Neural progenitor cell (in vitro differentiated cells): ENCODE measurements at regions not wholly inside any gene's neighbourhood (a gene's known extent, or its start where the extent isn't known, plus 50 kb on each side); places are given as distances from the start of the nearest gene placed in this dataset.

ENCODE experiments used
- DNase-seq: peaks from one replicate; pipeline ENCODE4 v3.0.0-alpha.2; 2016; ENCODE audit warnings: low spot score
- H2AFZ ChIP-seq: fragments of 200-600 bp; sonication (generic); replicated peaks from 2 replicates; pipeline ENCODE4 v1.6.1; 2016; ENCODE audit warnings: antibody characterized with exemption
- H3F3A ChIP-seq: fragments of 200-600 bp; sonication (generic); 2 replicates; pipeline ENCODE4 v1.6.1; 2016; ENCODE audit warnings: antibody characterized with exemption, low read depth
- H3K27ac ChIP-seq: fragments of 200-600 bp; sonication (generic); 2 replicates; pipeline ENCODE4 v1.5.1; 2016; ENCODE audit warnings: mild to moderate bottlenecking
- H3K27me3 ChIP-seq: fragments of 200-600 bp; sonication (generic); 2 replicates; pipeline ENCODE4 v1.6.1; 2016; ENCODE audit warnings: mild to moderate bottlenecking, moderate library complexity
- H3K36me3 ChIP-seq: fragments of 200-600 bp; sonication (generic); 2 replicates; pipeline ENCODE4 v1.5.1; 2016
- H3K4me1 ChIP-seq: fragments of 200-600 bp; sonication (generic); 2 replicates; pipeline ENCODE4 v1.6.1; 2016; ENCODE audit warnings: mixed run types
- H3K4me2 ChIP-seq: fragments of 200-600 bp; sonication (generic); 2 replicates; pipeline ENCODE4 v1.6.1; 2016
- H3K4me3 ChIP-seq: fragments of 200-600 bp; sonication (generic); 2 replicates; pipeline ENCODE4 v1.5.1; 2016
- H3K79me2 ChIP-seq: fragments of 200-600 bp; sonication (generic); 2 replicates; pipeline ENCODE4 v1.6.1; 2016; ENCODE audit warnings: low read depth
- H3K9ac ChIP-seq: fragments of 200-600 bp; sonication (generic); 2 replicates; pipeline ENCODE4 v1.6.1; 2016
- H3K9me3 ChIP-seq: fragments of 200-600 bp; sonication (generic); 2 replicates; pipeline ENCODE4 v1.5.1; 2016; ENCODE audit warnings: low read depth
- H4K20me1 ChIP-seq: fragments of 200-600 bp; sonication (generic); 2 replicates; pipeline ENCODE4 v1.6.1; 2016; ENCODE audit warnings: low read depth
- H3K27ac Mint-ChIP-seq: 3 replicates; pipeline ENCODE4 v1.8.0; 2021; ENCODE audit warnings: mixed read lengths
- H3K27me3 Mint-ChIP-seq: 2 replicates; pipeline ENCODE4 v1.8.0; 2022; ENCODE audit warnings: low read depth, mild to moderate bottlenecking, inconsistent platforms, moderate library complexity, mixed read lengths; ENCODE audit not compliant: insufficient read depth
- H3K36me3 Mint-ChIP-seq: 3 replicates; pipeline ENCODE4 v1.8.0; 2021; ENCODE audit warnings: mixed read lengths
- H3K4me1 Mint-ChIP-seq: 3 replicates; pipeline ENCODE4 v1.8.0; 2021; ENCODE audit warnings: mixed read lengths
- H3K4me3 Mint-ChIP-seq: 3 replicates; pipeline ENCODE4 v1.8.0; 2021; ENCODE audit warnings: mild to moderate bottlenecking, moderate library complexity, mixed read lengths
- H3K9me3 Mint-ChIP-seq: 3 replicates; pipeline ENCODE4 v1.8.0; 2020; ENCODE audit warnings: mixed read lengths
- EZH2 ChIP-seq: fragments of 200-600 bp; sonication (generic); IDR thresholded peaks from 2 replicates; pipeline ENCODE4 v1.6.1; 2017; ENCODE audit warnings: antibody characterized with exemption, mild to moderate bottlenecking, moderate library complexity
- EZH2phosphoT487 ChIP-seq: fragments of 200-600 bp; sonication (generic); IDR thresholded peaks from 2 replicates; pipeline ENCODE4 v1.6.1; 2017; ENCODE audit warnings: antibody characterized with exemption
- TF ChIP-seq, protein P1 (sequence below): fragments of 200-600 bp; sonication (generic); IDR thresholded peaks from 2 replicates; pipeline ENCODE4 v1.5.1; 2017; ENCODE audit warnings: antibody characterized with exemption, mild to moderate bottlenecking

DNA sequence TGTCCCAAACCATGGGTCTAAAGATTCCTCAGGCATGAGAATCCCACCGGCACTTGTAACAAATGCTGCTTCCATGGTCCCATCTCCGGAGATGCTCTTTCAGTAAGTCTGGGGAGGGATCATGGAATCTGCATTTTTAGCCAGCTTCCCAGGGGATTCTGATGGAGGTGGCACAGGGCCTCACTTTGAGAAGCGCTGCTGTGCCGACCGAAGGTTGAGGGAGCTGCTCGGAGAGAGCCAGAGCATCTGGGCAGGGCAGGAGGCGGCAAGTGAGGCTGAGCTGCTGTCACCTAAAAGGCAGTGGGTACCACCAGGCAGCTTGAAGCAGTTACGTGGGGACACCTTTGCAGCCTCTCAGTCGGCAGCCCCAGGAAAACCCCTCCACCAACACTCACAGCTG, 100.2 kb upstream of the CDYL start:
- H2AFZ ChIP-seq = no peak overlapping the region
- H3K4me3 Mint-ChIP-seq = no peak overlapping the region

DNA sequence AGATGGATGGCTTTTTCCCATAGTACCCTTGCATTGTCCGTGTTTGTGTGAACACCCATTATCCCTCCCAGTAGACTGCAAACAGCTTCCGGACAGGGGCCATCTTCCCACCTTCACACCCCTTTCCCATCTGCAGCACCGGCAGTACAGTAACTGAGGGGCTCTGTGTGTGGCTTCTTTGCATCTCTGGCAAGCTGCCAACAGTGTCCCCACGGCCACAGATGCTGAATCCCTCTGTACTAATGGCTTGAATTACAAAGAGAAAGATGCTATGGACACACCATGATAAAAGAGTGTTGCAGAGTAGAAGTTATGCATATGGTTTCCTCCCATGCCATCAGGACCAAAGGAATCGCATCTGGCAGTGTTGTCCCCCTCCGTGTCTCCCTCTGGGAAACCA, 101.1 kb upstream of the CDYL start:
- no peaks in the 10 kb centered on the region for H4K20me1 ChIP-seq
- H3K27ac Mint-ChIP-seq = no peak overlapping the region
- no peak overlapping the region for H3K4me3 Mint-ChIP-seq
- H3K9me3 ChIP-seq = no peaks in the 10 kb centered on the region
- H3K79me2 ChIP-seq = no peaks in the 10 kb centered on the region
- H3K4me3 ChIP-seq = no peak overlapping the region
- no peaks in the 10 kb centered on the region for H3K36me3 Mint-ChIP-seq
- H3K4me1 Mint-ChIP-seq = no peaks in the 10 kb centered on the region
- H3K27me3 Mint-ChIP-seq = peaks cover 8% of the 10 kb centered on the region
- H2AFZ ChIP-seq = no peak overlapping the region
- H3K9ac ChIP-seq = no peak overlapping the region
- no peaks in the 10 kb centered on the region for H3K36me3 ChIP-seq
- TF ChIP-seq EZH2phosphoT487 (no peak), EZH2 (no peak)
- TF ChIP-seq, protein P1, sequence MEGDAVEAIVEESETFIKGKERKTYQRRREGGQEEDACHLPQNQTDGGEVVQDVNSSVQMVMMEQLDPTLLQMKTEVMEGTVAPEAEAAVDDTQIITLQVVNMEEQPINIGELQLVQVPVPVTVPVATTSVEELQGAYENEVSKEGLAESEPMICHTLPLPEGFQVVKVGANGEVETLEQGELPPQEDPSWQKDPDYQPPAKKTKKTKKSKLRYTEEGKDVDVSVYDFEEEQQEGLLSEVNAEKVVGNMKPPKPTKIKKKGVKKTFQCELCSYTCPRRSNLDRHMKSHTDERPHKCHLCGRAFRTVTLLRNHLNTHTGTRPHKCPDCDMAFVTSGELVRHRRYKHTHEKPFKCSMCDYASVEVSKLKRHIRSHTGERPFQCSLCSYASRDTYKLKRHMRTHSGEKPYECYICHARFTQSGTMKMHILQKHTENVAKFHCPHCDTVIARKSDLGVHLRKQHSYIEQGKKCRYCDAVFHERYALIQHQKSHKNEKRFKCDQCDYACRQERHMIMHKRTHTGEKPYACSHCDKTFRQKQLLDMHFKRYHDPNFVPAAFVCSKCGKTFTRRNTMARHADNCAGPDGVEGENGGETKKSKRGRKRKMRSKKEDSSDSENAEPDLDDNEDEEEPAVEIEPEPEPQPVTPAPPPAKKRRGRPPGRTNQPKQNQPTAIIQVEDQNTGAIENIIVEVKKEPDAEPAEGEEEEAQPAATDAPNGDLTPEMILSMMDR = no peak
- H3K9me3 Mint-ChIP-seq = no peaks in the 10 kb centered on the region
- DNase-seq = no peak
- no peaks in the 10 kb centered on the region for H3K4me1 ChIP-seq
- no peaks in the 10 kb centered on the region for H3F3A ChIP-seq
- H3K4me2 ChIP-seq = no peak overlapping the region
- H3K27ac ChIP-seq = no peak overlapping the region
- no peaks in the 10 kb centered on the region for H3K27me3 ChIP-seq

More for the DNA sequence above, 100.2 kb upstream of the CDYL start:
- TF ChIP-seq, protein P1 = no peak
- TF ChIP-seq EZH2phosphoT487 (no peak), EZH2 (no peak)
- H3K4me1 ChIP-seq = no peaks in the 10 kb centered on the region
- no peak overlapping the region for H3K4me2 ChIP-seq
- no peak overlapping the region for H3K4me3 ChIP-seq
- no peak overlapping the region for H3K27ac ChIP-seq
- DNase-seq = no peak
- no peak overlapping the region for H3K27ac Mint-ChIP-seq
- peaks cover 8% of the 10 kb centered on the region for H3K27me3 Mint-ChIP-seq
- H3K36me3 ChIP-seq = no peaks in the 10 kb centered on the region
- H3K4me1 Mint-ChIP-seq = no peaks in the 10 kb centered on the region
- H4K20me1 ChIP-seq = no peaks in the 10 kb centered on the region
- H3F3A ChIP-seq = no peaks in the 10 kb centered on the region
- no peaks in the 10 kb centered on the region for H3K9me3 ChIP-seq
- no peaks in the 10 kb centered on the region for H3K9me3 Mint-ChIP-seq
- H3K27me3 ChIP-seq = no peaks in the 10 kb centered on the region
- no peak overlapping the region for H3K9ac ChIP-seq
- H3K36me3 Mint-ChIP-seq = no peaks in the 10 kb centered on the region
- H3K79me2 ChIP-seq = no peaks in the 10 kb centered on the region

DNA sequence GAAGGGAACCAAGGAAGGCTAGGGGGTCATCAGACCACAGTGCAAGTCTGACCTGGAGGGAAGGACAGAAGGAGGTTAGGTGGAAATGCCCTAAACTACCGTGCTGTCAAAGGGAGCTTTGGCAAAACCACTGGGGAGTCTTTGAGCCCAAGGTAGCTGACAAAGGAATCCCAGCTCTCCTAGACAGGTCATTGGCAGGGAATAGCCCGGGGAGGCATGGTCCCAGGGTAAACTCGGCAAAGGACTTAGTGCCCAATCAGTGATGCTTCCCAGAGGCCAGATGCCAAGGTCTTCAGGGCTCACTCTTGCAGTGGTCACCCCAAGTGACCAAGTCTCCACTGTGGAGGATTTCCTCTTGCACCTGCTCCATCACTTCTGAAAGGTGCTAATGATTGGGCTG, 102.3 kb upstream of the CDYL start:
- Histone ChIP-seq H3K4me2 (no peak overlapping the region), H3K4me3 (no peak overlapping the region), H3F3A (no peaks in the 10 kb centered on the region), H3K27me3 (no peaks in the 10 kb centered on the region), H2AFZ (no peak overlapping the region), H3K27ac (no peak overlapping the region), H3K79me2 (no peaks in the 10 kb centered on the region), H3K4me1 (no peaks in the 10 kb centered on the region), H3K36me3 (no peaks in the 10 kb centered on the region), H3K9ac (no peak overlapping the region), H4K20me1 (no peaks in the 10 kb centered on the region), H3K9me3 (no peaks in the 10 kb centered on the region)
- Mint-ChIP-seq H3K36me3 (no peaks in the 10 kb centered on the region), H3K27ac (no peak overlapping the region), H3K4me1 (peaks cover 3% of the 10 kb centered on the region), H3K4me3 (no peak overlapping the region), H3K9me3 (no peaks in the 10 kb centered on the region), H3K27me3 (peaks cover 8% of the 10 kb centered on the region)
- TF ChIP-seq EZH2 (no peak), EZH2phosphoT487 (no peak)
- TF ChIP-seq, protein P1 = no peak
- DNase-seq = no peak
